Prostate gland (tissue), 2 donors: ENCODE measurements at regions not wholly inside any gene's neighbourhood (a gene's known extent, or its start where the extent isn't known, plus 50 kb on each side); places are given as distances from the start of the nearest gene placed in this dataset.

ENCODE experiments used
- CTCF ChIP-seq, 4 experiments: fragments of 200-600 bp in 2 of 4; fragments of 450-650 bp in 2 of 4; sonication (generic) in 2 of 4; IDR thresholded peaks; 1 replicate in 3 of 4; 2 replicates in 1 of 4; pipeline ENCODE4 v1.5.1; 2016 to 2019; ENCODE audit warnings: antibody characterized with exemption in 4 of 4, mild to moderate bottlenecking in 2 of 4, moderate library complexity in 2 of 4
- POLR2AphosphoS5 ChIP-seq: sonication (generic); formaldehyde crosslinking; IDR thresholded peaks from one replicate; pipeline ENCODE4 v1.6.1; 2017; ENCODE audit warnings: antibody characterized with exemption

GRCh38 chr2:83364264-83364663 is 1094.8 kb downstream of the SUCLG1 start:
- no peak for TF ChIP-seq CTCF (IDR thresholded peaks at IDR 0.05)
- no peak for TF ChIP-seq POLR2AphosphoS5
